BE2C (cell line): ENCODE measurements at regions not wholly inside any gene's neighbourhood (a gene's known extent, or its start where the extent isn't known, plus 50 kb on each side); places are given as distances from the start of the nearest gene placed in this dataset.
A peak's percentile ranks its signal among the peaks of the same experiment; 100 is the strongest.

Source experiments
- DNase-seq: peaks from one replicate; pipeline ENCODE4 v3.0.0-alpha.2; 2020
- H3K27me3 ChIP-seq: fragments of 250-450 bp; sonication (Bioruptor Pico); 2 replicates; pipeline ENCODE4 v1.5.1; 2020; ENCODE audit warnings: mild to moderate bottlenecking
- H3K36me3 ChIP-seq: fragments of 250-450 bp; sonication (Bioruptor Pico); 2 replicates; pipeline ENCODE4 v1.5.1; 2020; ENCODE audit warnings: mild to moderate bottlenecking
- H3K4me1 ChIP-seq: fragments of 250-450 bp; sonication (Bioruptor Pico); 2 replicates; pipeline ENCODE4 v1.5.1; 2020
- H3K4me3 ChIP-seq: 2 replicates; pipeline ENCODE4 v1.5.1; 2011; ENCODE audit warnings: low read depth, low read length
- H3K9me3 ChIP-seq: fragments of 250-450 bp; sonication (Bioruptor Pico); 2 replicates; pipeline ENCODE4 v1.5.1; 2020
- CTCF ChIP-seq: IDR thresholded peaks from 2 replicates; pipeline ENCODE4 v1.5.1; 2012; ENCODE audit warnings: mild to moderate bottlenecking, low read depth, low read length

GRCh38 chr18:56044239-56044638 lies 456.2 kb upstream of the TCF4 start:
- no peak for DNase-seq
- no peak for TF ChIP-seq CTCF

GRCh38 chr18:56043641-56044061 lies 455.7 kb upstream of the TCF4 start:
- no peak for DNase-seq
- no peaks in the 10 kb centered on the region for H3K9me3 ChIP-seq
- no peak for TF ChIP-seq CTCF
- no peaks in the 10 kb centered on the region for H3K36me3 ChIP-seq
- H3K27me3 ChIP-seq, result no peaks in the 10 kb centered on the region
- H3K4me3 ChIP-seq, result no peak overlapping the region
- H3K4me1 ChIP-seq, result peaks cover 6% of the 10 kb centered on the region; the same call in 1 of the 2 replicates

More at GRCh38 chr18:56044239-56044638, 456.2 kb upstream of the TCF4 start:
- Histone ChIP-seq H3K4me1 (peaks cover 6% of the 10 kb centered on the region; the same call in 1 of the 2 replicates), H3K27me3 (no peaks in the 10 kb centered on the region), H3K9me3 (no peaks in the 10 kb centered on the region), H3K4me3 (no peak overlapping the region), H3K36me3 (no peaks in the 10 kb centered on the region)

- DNase-seq, result no peak
- H3K4me3 ChIP-seq, result no peak overlapping the region
- TF ChIP-seq CTCF, result no peak
- H3K4me1 ChIP-seq, result peaks cover 6% of the 10 kb centered on the region; the same call in 1 of the 2 replicates
- no peaks in the 10 kb centered on the region for H3K9me3 ChIP-seq
- H3K27me3 ChIP-seq, result no peaks in the 10 kb centered on the region
- H3K36me3 ChIP-seq, result no peaks in the 10 kb centered on the region
These were observed 455.0 kb upstream of the TCF4 start for GRCh38 chr18:56042915-56043536.

GRCh38 chr18:56038171-56039030 lies 450.4 kb upstream of the TCF4 start:
- no peak for TF ChIP-seq CTCF
- peak; percentile 76 for DNase-seq
- no peaks in the 10 kb centered on the region for H3K9me3 ChIP-seq

GRCh38 chr18:56036741-56037140 lies 448.7 kb upstream of the TCF4 start:
- Histone ChIP-seq H3K27me3 (no peaks in the 10 kb centered on the region), H3K9me3 (no peaks in the 10 kb centered on the region), H3K4me1 (peaks cover 12% of the 10 kb centered on the region), H3K36me3 (no peaks in the 10 kb centered on the region), H3K4me3 (no peak overlapping the region)
- no peak for TF ChIP-seq CTCF
- DNase-seq, result no peak

More at GRCh38 chr18:56038171-56039030, 450.4 kb upstream of the TCF4 start:
- Histone ChIP-seq H3K27me3 (no peaks in the 10 kb centered on the region), H3K36me3 (no peaks in the 10 kb centered on the region), H3K4me1 (peaks cover 12% of the 10 kb centered on the region), H3K4me3 (peak overlapping the region; percentile 17; the same call in 1 of the 2 replicates)

- no peaks in the 10 kb centered on the region for H3K9me3 ChIP-seq
- no peak for TF ChIP-seq CTCF
- no peak for DNase-seq
- no peak overlapping the region for H3K4me3 ChIP-seq
- H3K36me3 ChIP-seq, result no peaks in the 10 kb centered on the region
- peaks cover 12% of the 10 kb centered on the region for H3K4me1 ChIP-seq
- no peaks in the 10 kb centered on the region for H3K27me3 ChIP-seq
These were observed 447.6 kb upstream of the TCF4 start for GRCh38 chr18:56035546-56035945.
